H1 (cell line): ENCODE measurements at regions not wholly inside any gene's neighbourhood (a gene's known extent, or its start where the extent isn't known, plus 50 kb on each side); places are given as distances from the start of the nearest gene placed in this dataset.

Experiments used
- CTCF ChIA-PET: fragments of 300-600 bp; sonication (Branson Sonifier 250); formaldehyde crosslinking; loops from one replicate; lab custom pipeline; 2021; ENCODE audit not compliant: partially characterized antibody; lab: Charles Lee
- POLR2A ChIA-PET: fragments of 300-600 bp; sonication (Branson Sonifier 250); formaldehyde crosslinking; loops from one replicate; lab custom pipeline; 2021; ENCODE audit warnings: inconsistent platforms; ENCODE audit not compliant: partially characterized antibody; lab: Charles Lee
- DNase-seq, 2 experiments: peaks; one replicate each; pipeline versions ENCODE4 v3.0.0 to v3.0.0-alpha.2; 2010 to 2022; ENCODE audit warnings: low spot score in 2 of 2, low read depth in 1 of 2, mixed read lengths in 1 of 2
- FAIRE-seq: peaks from 2 replicates; lab custom pipeline; 2011; peaks lifted over from hg19 to GRCh38; lab: Jason Lieb, UNC
- H2AFZ ChIP-seq: 2 replicates; pipeline ENCODE4 v1.8.1; 2012; ENCODE audit warnings: low read length, inconsistent platforms
- H2AK5ac ChIP-seq: 2 replicates; pipeline ENCODE4 v1.6.1; 2013; ENCODE audit warnings: low read depth, low read length
- H2BK120ac ChIP-seq: replicated peaks from 2 replicates; pipeline ENCODE3; 2013; ENCODE audit warnings: low read depth, low read length, inconsistent platforms
- H2BK12ac ChIP-seq: 2 replicates; pipeline ENCODE4 v1.6.1; 2013; ENCODE audit warnings: low read depth, low read length
- H2BK15ac ChIP-seq: 2 replicates; pipeline ENCODE4 v1.6.1; 2013; ENCODE audit warnings: low read length
- H2BK20ac ChIP-seq: 2 replicates; pipeline ENCODE4 v1.6.1; 2013; ENCODE audit warnings: low read length
- H2BK5ac ChIP-seq: 2 replicates; pipeline ENCODE4 v1.6.1; 2013; ENCODE audit warnings: low read depth, low read length
- H3K14ac ChIP-seq: 2 replicates; pipeline ENCODE4 v1.6.1; 2013; ENCODE audit warnings: inconsistent platforms; ENCODE audit not compliant: insufficient read length
- H3K18ac ChIP-seq: 2 replicates; pipeline ENCODE4 v1.6.1; 2013; ENCODE audit warnings: low read length; ENCODE audit errors: extremely low read depth
- H3K23ac ChIP-seq: 2 replicates; pipeline ENCODE4 v1.6.1; 2013; ENCODE audit warnings: inconsistent platforms; ENCODE audit not compliant: insufficient read length
- H3K23me2 ChIP-seq: 2 replicates; pipeline ENCODE4 v1.6.1; 2013; ENCODE audit warnings: low read depth, low read length
- H3K27ac ChIP-seq: 2 replicates; pipeline ENCODE4 v1.6.1; 2011; ENCODE audit warnings: low read depth, low read length, inconsistent platforms
- H3K27me3 ChIP-seq, 4 experiments: replicated peaks in 1 of 4; 1 replicate in 1 of 4; 2 replicates in 3 of 4; pipeline versions ENCODE4 v1.6.1 to v1.8.1; 2011 to 2013; ENCODE audit warnings: low read length in 3 of 4, mild to moderate bottlenecking in 3 of 4, inconsistent platforms in 2 of 4, mixed read lengths in 2 of 4, moderate library complexity in 1 of 4; ENCODE audit not compliant: control insufficient read depth in 3 of 4, insufficient read depth in 3 of 4; ENCODE audit errors: extremely low read depth in 1 of 4
- H3K36me3 ChIP-seq, 4 experiments: 2 replicates each; pipeline versions ENCODE4 v1.6.1 to v1.8.1; 2011 to 2013; ENCODE audit warnings: mild to moderate bottlenecking in 4 of 4, low read length in 3 of 4, moderate library complexity in 2 of 4, control low read depth in 1 of 4, inconsistent platforms in 1 of 4; ENCODE audit not compliant: insufficient read depth in 4 of 4, control insufficient read depth in 2 of 4
- H3K4ac ChIP-seq: replicated peaks from 2 replicates; pipeline ENCODE3; 2013; ENCODE audit warnings: low read length, low read depth, mixed read lengths, inconsistent platforms; ENCODE audit not compliant: insufficient read length
- H3K4me1 ChIP-seq, 4 experiments: replicated peaks in 1 of 4; 1 replicate in 1 of 4; 2 replicates in 3 of 4; pipeline versions ENCODE4 v1.6.1 to v1.8.1; 2011 to 2013; ENCODE audit warnings: low read length in 3 of 4, inconsistent platforms in 2 of 4, mixed read lengths in 1 of 4; ENCODE audit not compliant: insufficient read depth in 4 of 4, control insufficient read depth in 3 of 4
- H3K4me2 ChIP-seq, 2 experiments: 2 replicates each; pipeline versions ENCODE4 v1.6.1 to v1.8.1; 2011 to 2013; ENCODE audit warnings: low read depth in 2 of 2, low read length in 2 of 2, control low read depth in 1 of 2, inconsistent platforms in 1 of 2, mild to moderate bottlenecking in 1 of 2; ENCODE audit not compliant: insufficient read depth in 1 of 2
- H3K4me3 ChIP-seq, 4 experiments: fragments of 200-600, 300-600 bp in 1 of 4; sonication (generic), shearing (Covaris generic), sonication (Bioruptor Twin) in 1 of 4; 2 replicates each; pipeline versions ENCODE4 v1.5.1 to v1.8.1; 2011 to 2016; ENCODE audit warnings: low read length in 4 of 4, low read depth in 3 of 4, control low read depth in 2 of 4, inconsistent platforms in 2 of 4, mild to moderate bottlenecking in 2 of 4, mixed read lengths in 1 of 4, moderate library complexity in 1 of 4; ENCODE audit not compliant: insufficient read depth in 2 of 4; ENCODE audit errors: extremely low read depth in 1 of 4
- H3K56ac ChIP-seq: replicated peaks from 2 replicates; pipeline ENCODE3; 2013; ENCODE audit warnings: low read depth, mild to moderate bottlenecking, mixed read lengths, low read length, inconsistent platforms; ENCODE audit not compliant: insufficient read length
- H3K79me1 ChIP-seq: 2 replicates; pipeline ENCODE4 v1.6.1; 2013; ENCODE audit warnings: low read depth, low read length, control low read depth
- H3K79me2 ChIP-seq, 2 experiments: 2 replicates each; pipeline versions ENCODE4 v1.6.1 to v1.8.1; 2012 to 2013; ENCODE audit warnings: low read length in 2 of 2, mild to moderate bottlenecking in 2 of 2, inconsistent platforms in 1 of 2; ENCODE audit not compliant: insufficient read depth in 2 of 2, control insufficient read depth in 1 of 2
- H3K9ac ChIP-seq, 4 experiments: replicated peaks in 1 of 4; 1 replicate in 1 of 4; 2 replicates in 3 of 4; pipeline versions ENCODE4 v1.6.1 to v1.8.1; 2011 to 2013; ENCODE audit warnings: low read depth in 3 of 4, low read length in 3 of 4, control low read depth in 2 of 4, mild to moderate bottlenecking in 2 of 4, moderate library complexity in 2 of 4, inconsistent platforms in 1 of 4; ENCODE audit errors: extremely low read depth in 1 of 4
- H3K9me3 ChIP-seq, 2 experiments: 2 replicates each; pipeline versions ENCODE4 v1.6.1 to v1.8.1; 2012 to 2013; ENCODE audit warnings: mild to moderate bottlenecking in 2 of 2, moderate library complexity in 2 of 2, control low read depth in 1 of 2, inconsistent platforms in 1 of 2, low read depth in 1 of 2, low read length in 1 of 2, mixed read lengths in 1 of 2; ENCODE audit not compliant: insufficient read depth in 2 of 2
- H4K20me1 ChIP-seq, 2 experiments: replicated peaks in 1 of 2; 2 replicates each; pipeline versions ENCODE3 to v1.8.1; 2011 to 2013; ENCODE audit warnings: inconsistent platforms in 2 of 2, low read length in 2 of 2, mild to moderate bottlenecking in 1 of 2; ENCODE audit not compliant: insufficient read depth in 2 of 2, control insufficient read depth in 1 of 2
- H4K5ac ChIP-seq: 2 replicates; pipeline ENCODE4 v1.6.1; 2013; ENCODE audit warnings: low read length, low read depth, mixed read lengths, inconsistent platforms; ENCODE audit not compliant: insufficient read length
- H4K8ac ChIP-seq: 2 replicates; pipeline ENCODE4 v1.8.0; 2013; ENCODE audit warnings: mild to moderate bottlenecking, moderate library complexity, low read length, inconsistent platforms; ENCODE audit not compliant: insufficient read depth; ENCODE audit errors: extremely low read depth
- H4K91ac ChIP-seq: replicated peaks from 2 replicates; pipeline ENCODE3; 2013; ENCODE audit warnings: low read length, mixed read lengths, inconsistent platforms; ENCODE audit not compliant: insufficient read length
- POU5F1 ChIP-seq: IDR thresholded peaks from 2 replicates; pipeline ENCODE4 v1.6.1; 2011; ENCODE audit warnings: low read depth, mild to moderate bottlenecking, low read length, moderate library complexity
- WGBS, 2 experiments: shearing (Covaris generic) in 1 of 2; methylation state at CpG; one replicate each; pipeline versions ENCODE4 v1.1.6 to v1.1.7; 2013 to 2015; ENCODE audit warnings: low lambda C conversion rate in 2 of 2, mixed read lengths in 2 of 2, inconsistent platforms in 1 of 2, low coverage in 1 of 2, missing lambda C conversion rate in 1 of 2; ENCODE audit not compliant: insufficient replicate concordance in 2 of 2, insufficient coverage in 1 of 2, insufficient read length in 1 of 2; ENCODE audit errors: extremely low coverage in 1 of 2, missing lambda C conversion rate in 1 of 2; 5-methylcytosine and 5-hydroxymethylcytosine counted together

DNA sequence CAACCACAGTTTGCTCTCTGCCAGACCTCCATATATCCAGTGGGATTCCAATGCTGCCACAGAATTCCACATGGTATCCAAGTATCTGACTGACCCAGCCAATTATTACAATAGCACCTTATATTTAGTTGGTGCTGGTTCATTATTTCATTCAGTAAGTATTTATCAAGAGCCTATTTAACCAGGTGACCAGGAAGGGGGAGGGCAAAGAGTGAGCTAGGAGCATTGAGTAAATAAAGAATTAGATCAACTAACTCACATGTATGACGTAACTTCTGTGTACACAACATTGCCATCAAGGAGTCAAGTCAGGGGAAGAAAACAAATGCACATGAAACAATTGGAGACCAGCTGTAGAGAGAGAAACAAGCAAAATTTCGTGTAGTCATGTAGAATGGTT is 207.1 kb upstream of the PAPPA start:
- Histone ChIP-seq H3K4ac (no peak overlapping the region), H2BK12ac (no peak overlapping the region), H3K9me3 (no peaks in the 10 kb centered on the region), H3K79me1 (no peaks in the 10 kb centered on the region), H4K91ac (no peak overlapping the region), H2BK15ac (no peak overlapping the region), H3K27ac (no peak overlapping the region), H3K18ac (no peak overlapping the region), H3K79me2 (no peaks in the 10 kb centered on the region), H3K4me1 (peaks cover 0 to 2% (median 0%) of the 10 kb centered on the region in 4 experiments; a peak in 1 of 7 replicates), H3K36me3 (no peaks in the 10 kb centered on the region), H2AK5ac (no peak overlapping the region), H3K23ac (no peak overlapping the region), H2BK5ac (no peak overlapping the region), H3K27me3 (no peaks in the 10 kb centered on the region), H3K56ac (no peak overlapping the region), H3K4me2 (no peak overlapping the region), H3K4me3 (no peak overlapping the region), H3K9ac (no peak overlapping the region; a peak in 1 of 7 replicates), H3K14ac (no peak overlapping the region), H4K20me1 (no peaks in the 10 kb centered on the region), H4K8ac (no peak overlapping the region), H3K23me2 (no peaks in the 10 kb centered on the region; the same call in 1 of the 2 replicates), H4K5ac (no peak overlapping the region), H2AFZ (no peak overlapping the region), H2BK120ac (no peak overlapping the region), H2BK20ac (no peak overlapping the region)
- POLR2A ChIA-PET = no interaction called here
- CTCF ChIA-PET = interaction anchor here (0.7 kb wide), 1 partner anchor 1311 kb away, joined by 3 read pairs; no protein-coding TSS in a partner anchor
- no peak for TF ChIP-seq POU5F1
- FAIRE-seq (no peak), DNase-seq (no peak)
- 90% methylated on average over 2 of the region's 2 CpGs; no CpG with 5 or more reads in 1 of the 2 experiments for WGBS, 2 experiments
